Activated naive CD8-positive, alpha-beta T cell treated with anti-CD3 and anti-CD28 coated beads, Interleukin-2, amount 50 U/mL, for 16 hours (primary cell): ENCODE measurements at regions not wholly inside any gene's neighbourhood (a gene's known extent, or its start where the extent isn't known, plus 50 kb on each side); places are given as distances from the start of the nearest gene placed in this dataset.

Experiments used
- DNase-seq: peaks from one replicate; pipeline ENCODE4 v3.0.0-alpha.2; 2020; ENCODE audit warnings: low read depth, low spot score

DNA sequence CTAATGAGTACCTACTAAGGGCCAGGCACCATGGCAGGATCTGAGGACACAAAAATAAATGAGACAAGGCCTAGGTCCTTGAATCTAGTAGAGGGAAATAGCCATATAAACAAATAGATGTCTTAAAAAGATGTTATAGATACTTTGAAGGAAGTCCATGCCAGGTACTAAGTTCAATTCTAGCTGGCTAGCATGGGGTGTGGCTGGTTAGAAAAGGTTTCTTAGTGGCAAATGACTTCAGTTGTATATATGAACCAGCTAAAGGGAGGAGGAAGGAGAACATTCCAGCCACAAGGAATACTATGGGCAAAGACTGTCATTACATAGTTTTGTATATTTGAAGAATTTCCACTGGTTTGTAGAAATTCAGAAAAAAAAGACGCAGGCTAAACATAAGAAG lies 133.6 kb upstream of the BMP4 start:
- DNase-seq, result no peak

DNA sequence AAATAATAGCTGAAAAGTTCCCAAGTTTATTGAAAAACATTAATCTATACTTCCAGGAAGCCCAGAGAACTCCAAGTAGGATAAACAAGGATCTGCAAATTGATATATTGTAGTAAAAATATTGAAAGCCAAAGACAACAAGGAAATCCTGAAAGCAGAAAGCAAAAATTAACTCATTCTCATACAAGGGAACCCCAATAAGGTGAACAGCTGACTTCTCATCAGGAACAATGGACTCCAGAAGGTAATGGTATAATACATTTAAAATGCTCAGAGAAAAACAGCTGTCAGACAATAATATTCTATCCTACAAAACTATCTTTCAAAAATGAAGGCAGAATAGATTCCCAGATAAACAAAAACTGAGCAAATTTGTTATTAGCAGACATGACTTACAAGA lies 138.1 kb upstream of the BMP4 start:
- DNase-seq, result no peak

DNA sequence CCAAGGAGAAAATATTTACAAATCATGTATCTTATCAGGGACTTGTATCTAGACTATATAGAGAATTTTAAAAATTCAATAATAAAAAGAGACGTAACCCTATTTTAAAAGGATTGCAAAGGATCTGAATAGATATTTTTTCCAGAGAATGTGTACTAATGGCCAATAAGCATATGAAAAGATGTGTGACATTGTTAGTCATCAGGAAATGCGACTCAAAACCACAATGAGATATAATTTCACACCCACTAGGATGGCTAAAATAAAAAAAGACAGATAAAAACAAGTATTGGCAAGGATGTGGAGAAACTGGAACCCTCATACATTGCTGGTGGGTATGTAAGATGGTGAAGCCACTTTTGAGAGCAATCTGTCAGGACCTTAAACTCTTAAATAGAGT lies 141.9 kb upstream of the BMP4 start:
- no peak for DNase-seq

DNA sequence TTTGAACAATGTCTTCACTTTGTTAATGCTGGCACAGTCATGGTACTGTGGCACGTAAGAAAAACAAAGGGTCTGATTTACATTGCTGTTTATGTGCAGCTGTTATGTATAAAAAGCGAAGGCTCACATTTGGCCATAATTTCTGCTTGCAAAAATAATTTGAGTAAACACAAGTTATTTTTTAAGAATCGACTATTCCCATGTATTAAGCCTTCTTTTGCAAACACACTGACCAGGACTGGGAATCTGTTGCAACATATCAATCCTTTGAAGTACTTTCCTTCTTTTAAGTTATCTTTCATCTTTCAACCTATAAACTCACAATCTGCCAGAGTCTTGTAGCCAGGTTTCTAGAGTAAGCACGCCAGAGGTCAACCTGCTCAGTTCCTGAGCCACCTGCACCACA lies 145.4 kb upstream of the BMP4 start:
- no peak for DNase-seq

DNA sequence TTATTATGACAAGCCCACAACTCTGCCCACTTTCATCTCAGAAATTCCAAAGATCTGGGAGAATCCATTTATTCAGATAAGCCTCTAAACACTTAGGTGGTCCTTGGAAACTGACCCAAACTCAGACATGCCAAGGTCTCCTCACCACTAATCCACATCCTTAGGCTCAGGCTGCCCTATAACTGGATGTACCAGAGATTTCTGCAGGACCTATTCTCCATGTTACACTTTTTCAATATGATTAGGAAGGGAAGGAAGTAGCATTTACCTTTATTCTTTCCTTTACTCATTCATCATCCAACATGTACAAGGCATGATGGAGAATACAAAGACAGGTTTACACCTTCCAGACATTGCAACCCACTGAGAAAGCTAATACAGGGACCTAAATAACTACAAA lies 145.9 kb upstream of the BMP4 start:
- no peak for DNase-seq

DNA sequence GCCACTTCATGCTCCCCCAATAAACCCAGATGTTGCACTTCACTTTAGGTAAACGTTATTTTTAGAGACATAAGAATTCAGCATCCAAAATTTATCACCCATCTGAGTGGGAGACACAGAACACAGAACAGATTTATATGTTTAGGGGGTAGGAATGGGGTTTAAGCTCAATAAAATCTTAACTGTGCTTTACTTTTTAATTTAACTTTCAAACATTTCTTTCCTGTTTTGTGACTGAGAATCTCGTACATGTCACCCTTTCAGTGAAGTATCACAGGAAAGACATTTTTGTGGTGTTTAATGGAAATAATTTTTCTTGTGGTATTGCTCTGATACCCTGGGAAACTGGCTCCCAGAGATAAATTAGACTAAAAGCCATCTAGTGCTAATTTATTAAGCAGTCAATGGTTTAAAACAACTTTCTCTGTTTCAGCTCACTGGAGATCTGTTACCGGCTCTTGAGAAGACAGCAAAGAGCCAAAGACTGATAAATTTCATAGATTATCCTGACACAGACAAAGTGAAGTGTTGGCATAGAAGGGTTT lies 148.0 kb upstream of the BMP4 start:
- no peak for DNase-seq

DNA sequence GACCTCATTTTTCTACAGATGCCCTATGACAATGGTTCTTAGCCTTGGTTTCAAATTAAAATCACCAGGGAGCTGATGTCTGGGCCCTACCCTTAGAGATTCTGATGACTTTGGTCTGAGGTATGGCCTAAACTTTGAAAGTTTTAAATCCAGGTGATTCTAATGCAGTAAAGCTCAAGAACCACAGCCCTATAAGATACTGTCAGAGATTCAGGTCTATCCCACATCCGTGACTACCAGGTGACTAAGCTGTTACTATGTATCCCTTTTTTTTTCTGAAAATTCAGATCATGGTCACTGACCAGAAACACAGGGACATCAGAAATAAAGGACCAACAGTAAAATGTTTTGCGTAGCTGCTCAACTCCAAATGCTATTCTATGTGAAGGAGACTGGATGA lies 148.8 kb upstream of the BMP4 start:
- DNase-seq, result no peak

DNA sequence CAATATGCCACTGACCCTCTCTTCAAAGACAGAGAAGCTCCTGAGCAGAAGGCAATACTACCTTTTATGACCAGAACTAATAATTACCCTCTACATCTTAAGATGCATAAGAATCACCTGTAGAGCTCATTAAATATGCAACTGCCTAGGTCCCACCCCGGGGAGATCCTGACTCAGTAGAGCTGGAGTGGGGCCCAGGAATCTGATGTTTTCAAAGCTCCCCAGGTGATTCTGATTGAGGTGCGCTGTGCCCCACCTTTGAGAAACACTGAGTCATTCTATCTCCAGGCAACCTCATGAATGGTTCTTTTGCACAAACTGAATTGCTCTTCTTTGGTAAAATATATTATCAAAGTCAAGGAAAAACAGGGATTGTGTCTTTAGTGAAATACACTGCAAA lies 149.3 kb upstream of the BMP4 start:
- DNase-seq, result no peak

DNA sequence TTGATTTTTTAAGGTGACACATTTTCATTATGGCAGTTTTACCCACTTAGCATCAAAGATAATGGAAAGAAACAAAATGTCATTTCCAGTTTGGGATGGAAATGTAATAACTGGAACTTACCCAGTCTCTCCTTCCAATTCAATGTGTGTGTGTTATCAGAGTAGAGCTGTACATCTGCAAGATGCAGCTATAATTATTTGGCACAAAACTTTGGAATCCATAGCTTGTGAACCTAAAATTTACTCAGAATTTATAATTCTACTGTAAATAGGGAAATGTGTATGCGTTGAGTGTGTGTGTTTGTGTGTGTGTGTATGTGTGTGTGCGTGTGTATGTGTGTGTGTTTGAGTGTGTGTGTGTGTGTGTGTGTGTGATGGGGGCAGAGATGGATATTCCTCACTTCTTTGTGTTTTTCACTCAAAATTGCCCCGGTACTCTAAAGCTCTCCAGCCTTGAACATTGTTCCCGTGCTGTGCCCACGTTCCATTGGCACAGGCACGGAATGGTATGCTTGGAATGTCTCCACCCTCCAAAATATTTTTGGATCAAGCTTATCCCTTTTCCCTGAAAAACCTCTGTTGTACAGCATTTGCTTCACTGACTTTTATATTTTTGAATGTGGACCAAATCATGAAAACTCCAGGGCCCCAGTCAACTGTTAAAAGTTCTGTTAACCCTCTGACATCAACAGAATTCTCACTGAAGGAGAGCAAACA lies 150.2 kb upstream of the BMP4 start:
- DNase-seq, result no peak

DNA sequence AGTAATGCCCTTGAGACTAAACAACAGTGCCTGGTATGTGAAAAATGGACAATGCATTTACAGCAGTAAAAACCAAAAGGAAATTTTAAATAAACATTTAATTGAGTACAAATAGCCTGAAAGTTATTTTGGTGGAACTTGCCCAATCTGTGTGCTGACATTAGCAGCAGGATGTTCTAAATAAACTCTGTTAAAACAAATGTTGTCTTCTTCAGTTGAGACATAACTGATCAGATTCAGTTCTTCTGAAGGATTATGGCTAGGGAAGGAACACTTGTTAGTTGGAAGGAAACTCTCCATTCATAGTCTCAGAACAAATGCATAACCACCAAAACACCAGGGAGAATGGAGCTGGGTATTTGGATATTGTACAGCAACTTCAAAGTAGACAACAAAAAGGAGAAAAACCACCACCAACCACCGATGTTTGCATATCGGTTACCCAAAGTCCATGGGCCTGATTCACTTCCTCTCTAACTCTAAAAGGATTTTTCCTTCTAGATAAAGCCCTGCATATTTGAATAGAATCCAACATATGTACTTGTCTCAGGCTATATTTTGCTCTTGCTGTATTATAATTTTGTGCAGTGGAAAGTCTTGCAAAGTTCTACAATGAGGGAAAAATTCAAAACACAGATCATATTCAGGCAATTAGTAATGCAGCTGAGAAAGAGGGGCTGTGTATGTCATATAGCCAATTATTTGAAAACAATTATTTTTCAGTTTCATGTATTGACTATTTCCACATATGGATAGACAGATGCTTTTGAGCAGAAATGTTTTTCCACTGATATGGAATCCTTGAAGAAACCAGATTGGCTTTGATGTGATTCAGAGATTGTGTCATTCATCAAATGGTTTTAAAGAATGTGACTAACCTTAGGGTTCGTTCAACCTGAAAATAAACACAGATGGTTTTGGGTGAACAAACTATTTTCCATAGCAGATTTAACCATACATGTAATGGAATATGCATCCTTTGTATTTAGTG lies 152.2 kb upstream of the BMP4 start:
- no peak for DNase-seq

DNA sequence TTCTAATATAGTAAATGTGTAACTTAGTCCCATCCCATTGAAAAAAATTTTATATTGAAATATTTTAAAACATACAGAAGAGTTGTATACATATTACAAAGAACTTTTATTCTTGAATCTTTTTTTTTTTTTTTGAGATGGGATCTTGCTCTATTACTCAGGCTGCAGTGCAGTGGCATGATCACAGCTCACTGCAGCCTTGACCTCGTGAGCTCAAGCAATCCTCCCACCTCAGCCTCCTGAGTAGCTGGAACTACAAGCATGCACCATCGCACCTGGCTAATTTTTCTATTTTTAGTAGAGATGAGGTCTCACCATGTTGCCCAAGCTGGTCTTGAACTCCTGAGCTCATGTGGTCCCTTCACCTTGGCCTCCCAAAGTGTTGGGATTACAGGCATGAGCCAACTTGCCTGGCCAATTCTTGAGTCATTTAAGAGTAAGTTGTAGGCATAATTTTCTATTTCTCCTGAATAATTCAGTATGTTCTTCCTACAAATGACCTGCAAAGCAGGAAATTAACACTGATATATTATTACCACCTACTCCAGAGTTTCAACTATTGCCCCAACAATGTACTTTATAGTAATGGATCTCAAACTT lies 153.0 kb upstream of the BMP4 start:
- no peak for DNase-seq

DNA sequence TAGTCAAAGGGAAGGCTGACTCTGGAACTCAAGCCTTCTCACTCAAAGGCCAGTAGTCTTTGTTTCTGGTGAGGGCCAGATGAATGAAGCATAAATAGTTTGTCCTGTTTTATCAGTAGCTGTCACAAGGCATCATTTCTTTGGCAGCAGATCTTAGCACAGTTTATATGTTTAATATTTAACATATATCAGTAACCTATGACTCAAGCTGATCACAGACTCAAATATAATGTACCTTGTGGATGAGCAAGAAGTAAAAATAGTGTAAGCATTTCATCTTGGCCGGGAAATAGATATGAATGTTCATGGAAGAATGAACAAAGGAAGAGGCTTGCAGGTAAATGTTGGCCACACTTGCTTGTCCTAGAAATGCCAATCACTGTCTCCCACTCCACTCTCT lies 158.3 kb upstream of the BMP4 start:
- DNase-seq, result no peak

DNA sequence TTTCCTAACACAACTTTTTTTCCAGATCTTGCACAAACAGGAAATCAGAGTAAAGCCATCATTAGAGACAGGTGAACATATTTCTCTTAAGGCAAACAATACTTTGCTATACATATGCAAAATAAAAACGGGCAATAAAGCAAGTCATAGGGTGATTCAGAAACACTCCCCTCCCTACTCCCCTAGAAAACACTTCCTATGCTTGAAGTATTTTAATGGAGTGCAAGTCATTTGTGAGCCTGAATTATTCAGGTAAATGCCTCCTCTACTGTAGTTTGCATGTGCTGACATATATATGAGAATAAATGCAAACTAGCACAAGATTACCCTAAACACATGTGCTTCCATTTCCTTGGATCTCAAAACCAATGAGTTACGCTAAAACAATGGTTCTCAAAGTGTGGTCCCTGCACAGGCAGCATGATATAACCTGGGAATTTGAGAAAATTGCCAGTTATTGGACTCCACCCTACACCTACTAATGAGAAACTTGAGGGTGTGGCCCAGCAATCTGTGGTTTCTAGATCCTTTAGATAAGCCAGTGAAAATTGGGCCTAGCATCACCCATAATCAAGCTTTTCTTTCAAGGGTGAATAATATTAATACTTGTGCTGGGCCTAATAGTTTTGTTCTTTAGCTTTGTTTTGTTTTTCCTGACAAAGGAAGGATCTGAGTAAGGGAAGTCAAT lies 159.7 kb upstream of the BMP4 start:
- DNase-seq, result no peak

DNA sequence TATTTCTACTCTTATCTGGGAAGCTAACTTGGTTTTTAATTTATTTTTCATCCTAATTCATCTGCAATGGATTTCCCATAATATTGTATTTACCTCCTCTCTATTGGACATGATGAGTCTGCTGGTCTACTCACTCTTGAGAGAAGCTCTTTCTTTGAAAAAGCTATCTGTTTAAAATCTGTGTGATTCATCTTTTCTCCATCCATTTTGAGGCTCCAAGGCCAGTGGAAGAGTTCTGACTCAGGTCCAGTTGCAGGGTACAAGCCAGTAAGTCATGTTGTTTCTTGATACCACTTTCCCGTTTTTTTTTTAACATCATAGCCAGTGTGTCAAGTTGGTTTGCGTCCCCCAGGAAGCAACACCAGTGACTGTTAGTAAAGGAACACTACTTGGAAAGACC lies 160.3 kb upstream of the BMP4 start:
- no peak for DNase-seq

DNA sequence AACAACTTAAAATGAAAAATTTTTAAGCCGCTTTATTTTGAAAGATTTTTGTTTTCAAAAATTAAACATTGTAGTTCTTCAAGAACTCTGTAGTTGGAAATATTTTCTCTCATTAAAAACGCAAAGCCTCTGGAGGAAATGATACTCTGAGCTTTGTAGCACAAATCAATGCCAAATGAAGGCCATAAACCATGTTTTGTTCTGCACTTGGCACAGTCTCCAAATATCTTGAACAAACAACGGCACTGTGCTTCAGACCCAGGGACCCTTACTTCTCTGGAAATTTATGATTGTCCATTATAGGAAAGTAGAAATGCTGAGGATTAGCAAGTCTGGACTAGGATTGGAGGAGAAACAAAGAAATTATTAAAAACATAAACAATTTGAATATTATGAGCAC lies 160.8 kb upstream of the BMP4 start:
- no peak for DNase-seq

DNA sequence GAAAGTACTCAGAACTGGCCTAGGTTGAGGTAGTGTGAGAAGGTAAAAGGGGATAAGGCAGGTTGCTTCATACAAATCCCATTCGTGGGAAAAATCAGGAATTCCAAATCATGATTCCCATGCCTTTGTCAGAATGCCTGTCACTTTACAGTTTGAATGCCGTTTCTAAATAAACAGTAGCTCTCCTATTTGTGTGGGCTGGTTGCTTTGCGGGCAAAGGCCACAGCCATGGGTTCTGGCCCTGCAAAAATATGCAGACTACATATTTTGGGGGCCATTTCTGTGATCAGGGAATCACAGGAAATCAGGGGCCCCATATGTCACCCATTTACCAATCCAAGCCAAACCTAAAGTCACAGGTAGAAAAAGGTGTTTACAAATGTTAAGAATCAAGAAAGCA lies 161.3 kb upstream of the BMP4 start:
- DNase-seq, result no peak

DNA sequence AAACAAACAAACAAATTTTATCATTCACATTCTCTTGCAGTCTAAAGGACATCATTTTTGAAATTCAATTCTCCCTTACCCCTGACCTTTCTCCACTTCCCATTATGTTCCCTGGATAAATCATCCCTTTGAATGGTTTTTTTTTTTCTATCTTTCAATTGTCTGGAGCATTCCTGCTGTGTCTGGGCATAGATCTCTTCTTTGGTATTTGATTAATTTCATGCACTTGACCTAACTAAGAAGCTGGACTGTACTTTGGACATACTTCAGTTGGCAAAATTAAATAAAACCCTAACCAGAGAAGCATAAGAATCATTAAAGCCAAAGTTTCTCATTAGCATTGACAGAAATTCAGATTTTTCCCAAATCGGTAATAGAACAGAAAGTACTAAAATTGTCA lies 163.6 kb upstream of the BMP4 start:
- no peak for DNase-seq

DNA sequence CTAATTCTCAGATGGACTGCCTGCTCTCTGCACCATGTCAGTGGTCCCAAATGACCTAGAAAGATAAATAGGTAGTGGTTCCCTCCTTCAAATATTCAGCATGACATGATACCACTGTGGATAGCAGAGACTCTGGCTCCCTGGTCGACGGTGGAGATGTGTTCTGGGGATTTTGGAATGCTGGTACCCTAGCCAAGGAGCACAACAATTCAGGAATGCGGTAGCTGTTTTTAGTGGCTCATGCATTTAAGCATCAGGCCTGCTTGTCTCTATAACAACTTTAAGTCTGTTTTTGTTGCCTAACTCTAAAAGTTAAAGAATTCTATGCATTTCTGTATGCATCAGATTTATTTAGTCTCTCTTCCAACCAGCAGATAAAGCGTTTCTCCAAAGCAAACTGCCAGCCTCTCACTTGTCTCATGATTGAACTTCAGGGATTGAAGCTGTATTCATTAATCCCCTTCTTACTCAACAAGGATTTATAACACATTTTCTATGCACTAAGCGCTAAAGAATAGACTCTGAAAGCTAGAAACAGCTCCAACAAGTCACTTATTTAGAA lies 164.9 kb upstream of the BMP4 start:
- DNase-seq, result no peak

DNA sequence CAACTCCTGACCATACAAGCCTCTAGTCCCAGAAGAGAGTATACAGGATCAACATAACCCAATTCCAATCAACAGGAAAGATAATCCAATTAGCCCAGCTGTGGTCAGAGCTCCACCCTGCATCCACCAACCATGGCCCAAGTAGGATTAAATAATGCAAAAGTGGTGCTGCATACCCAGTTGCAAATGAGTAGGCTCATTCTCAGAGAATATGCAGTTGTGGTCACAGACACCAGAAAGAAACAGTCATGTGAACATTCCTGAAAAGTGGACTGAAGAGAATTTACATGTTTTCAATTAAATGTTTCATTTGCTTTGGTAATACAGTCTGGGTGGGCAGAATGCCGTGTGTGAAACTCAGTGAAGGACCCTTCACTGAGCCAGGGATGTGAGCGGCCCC lies 167.2 kb upstream of the BMP4 start:
- DNase-seq, result no peak

DNA sequence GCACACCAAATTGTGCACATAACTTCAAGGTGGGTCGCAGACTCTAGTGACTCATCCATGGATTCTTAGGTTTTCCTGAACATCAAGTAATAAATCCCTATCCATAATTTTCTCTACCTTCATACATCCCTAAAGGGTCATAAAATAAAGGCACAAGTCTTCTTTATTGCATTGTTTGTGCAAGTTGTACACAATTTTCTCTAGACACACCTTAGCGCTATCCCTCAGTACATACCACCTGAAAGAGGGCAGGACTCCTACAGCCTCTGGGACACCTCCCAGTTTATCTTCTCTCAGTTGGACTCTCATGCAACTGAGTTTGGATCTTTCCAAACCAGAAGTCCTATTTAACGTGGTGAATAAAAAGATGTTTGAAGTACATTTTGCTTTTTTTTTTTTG lies 168.5 kb upstream of the BMP4 start:
- DNase-seq, result no peak

DNA sequence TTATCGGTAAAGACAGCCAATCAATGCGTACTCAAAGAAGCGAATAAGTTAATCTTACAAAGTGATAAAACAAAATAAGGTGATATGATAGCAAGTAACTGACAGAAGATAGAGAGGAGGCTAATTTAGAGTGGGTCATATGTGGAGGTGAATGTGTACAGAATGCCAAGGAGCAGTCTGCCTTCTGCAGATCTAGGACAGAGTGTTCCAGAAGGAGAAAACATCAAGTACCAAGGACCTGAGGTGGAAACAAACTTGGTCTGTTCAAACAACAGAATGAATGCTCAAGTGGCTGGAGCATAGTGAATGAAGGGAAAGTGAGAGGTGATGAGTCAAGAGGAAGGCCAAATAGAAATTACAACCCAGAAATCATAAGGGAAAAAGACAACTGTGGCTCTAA lies 170.3 kb upstream of the BMP4 start:
- DNase-seq, result no peak

DNA sequence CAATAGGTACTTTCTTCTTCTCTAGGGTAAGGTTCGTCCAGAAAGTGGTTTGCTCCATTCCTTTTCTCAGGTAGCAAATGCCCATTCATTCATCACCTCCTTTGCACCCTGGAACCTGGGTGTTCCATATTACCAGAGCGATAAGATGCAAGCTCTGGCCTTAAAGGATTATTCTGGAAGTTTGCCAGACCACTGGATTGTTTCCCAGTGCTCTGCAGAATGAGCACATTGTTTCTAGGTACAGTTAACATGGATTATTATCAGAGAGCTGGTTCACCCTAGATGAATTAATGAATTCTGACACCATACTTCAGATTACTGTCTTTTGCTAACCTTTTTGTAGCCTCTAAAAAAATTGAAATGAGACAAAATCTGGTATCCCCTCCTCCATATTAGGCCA lies 170.9 kb upstream of the BMP4 start:
- DNase-seq, result no peak
